Activated gamma-delta T cell treated with anti-CD3 and anti-CD28 coated beads, Interleukin-2, amount 50 U/mL, for 16 hours (primary cell): ENCODE measurements at regions not wholly inside any gene's neighbourhood (a gene's known extent, or its start where the extent isn't known, plus 50 kb on each side); places are given as distances from the start of the nearest gene placed in this dataset.
"Not testable (repeated sequence)": the region's sequence is repeated elsewhere in the genome, so short reads cannot be mapped to it uniquely, and the experiment has no call there.

Experiments
- DNase-seq: peaks from one replicate; pipeline ENCODE4 v3.0.0-alpha.2; 2020; ENCODE audit warnings: low read depth

DNA sequence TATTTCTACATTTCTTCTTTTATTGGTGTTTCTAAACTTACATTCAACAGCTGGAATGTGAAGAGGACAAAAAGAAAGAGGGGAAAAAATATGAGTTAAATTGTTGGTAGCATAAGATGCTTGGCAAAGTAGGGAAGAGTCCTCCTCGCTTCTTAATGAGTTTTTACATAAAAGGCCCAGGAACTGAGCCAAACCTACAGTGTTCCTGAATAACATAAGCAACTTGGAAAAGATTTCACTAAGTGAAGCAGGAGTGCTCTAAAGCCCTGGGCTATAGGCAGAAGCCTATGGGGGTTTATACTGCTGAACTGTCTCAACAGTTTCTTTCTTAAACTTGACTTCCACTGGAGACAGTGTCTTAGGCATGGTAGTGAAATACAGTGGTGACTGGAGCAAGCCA lies 115.0 kb upstream of the USP25 start:
- no peak for DNase-seq

DNA sequence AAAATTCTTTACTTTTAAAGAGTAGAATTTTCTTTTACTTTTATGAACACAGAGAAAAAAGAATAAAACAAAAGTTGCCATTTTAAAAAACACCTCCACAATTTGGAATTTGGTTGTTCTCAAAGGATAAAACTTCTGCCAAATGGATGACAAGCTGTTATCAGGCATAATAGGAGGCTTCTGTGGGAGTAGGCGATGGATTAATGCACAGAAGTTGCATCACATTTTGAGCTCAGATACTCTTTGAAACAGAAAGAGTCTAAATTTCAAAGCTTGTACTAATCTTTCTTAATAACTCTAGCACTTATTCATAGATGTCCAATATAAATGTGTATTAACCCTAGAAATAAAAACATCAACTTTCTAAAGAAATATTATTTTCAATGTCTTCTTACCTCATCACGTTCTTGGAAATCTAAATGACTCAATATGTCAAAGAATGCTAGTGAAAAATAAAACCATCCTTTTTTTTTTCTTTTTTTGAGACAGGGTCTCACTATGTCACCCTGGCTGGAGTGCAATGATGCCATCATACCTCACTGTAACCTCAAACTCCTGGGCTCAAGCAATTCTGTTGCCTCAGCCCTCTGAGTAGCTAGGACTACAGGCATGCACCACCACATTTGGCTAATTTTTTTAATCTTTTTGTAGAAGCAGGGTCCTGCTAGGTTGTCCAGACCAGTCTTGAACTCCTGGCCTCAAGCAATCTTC lies 112.8 kb upstream of the USP25 start:
- DNase-seq = no peak

DNA sequence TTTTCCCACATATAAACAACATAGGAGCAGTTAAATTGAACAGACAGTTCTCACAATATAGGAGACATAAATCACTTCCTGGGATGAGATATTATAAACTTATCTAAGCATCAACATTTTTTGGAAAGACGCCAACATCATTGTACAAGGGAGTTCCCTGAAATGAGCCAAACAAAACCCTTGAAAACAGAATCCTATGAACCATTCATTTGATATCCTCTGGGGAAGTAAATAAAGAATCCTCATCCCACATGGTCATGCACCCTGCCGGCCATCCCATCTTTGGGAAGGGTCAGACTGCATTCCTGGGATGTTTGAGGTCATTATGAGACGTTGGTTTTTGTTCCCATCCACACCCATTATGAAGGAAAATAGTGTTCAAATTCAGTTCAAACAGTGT lies 111.8 kb upstream of the USP25 start:
- no peak for DNase-seq

DNA sequence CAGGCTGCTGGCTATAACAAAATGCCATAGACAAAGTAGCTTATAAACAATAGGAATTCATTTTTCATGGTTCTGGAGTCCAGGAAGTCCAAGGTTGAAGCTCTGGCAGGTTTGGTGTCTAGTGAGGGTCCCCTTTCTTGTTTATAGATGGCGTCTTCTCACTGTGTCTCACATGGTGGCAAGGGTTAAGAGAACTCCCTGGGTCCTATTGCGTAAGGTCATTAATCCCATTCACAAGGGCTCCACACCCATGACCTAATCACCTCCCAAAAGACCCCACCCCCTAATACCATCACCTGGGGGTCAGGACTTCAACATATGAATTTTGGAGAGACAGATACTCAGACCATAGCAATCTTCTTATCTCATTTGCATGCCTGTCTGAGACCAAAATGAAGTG lies 108.9 kb upstream of the USP25 start:
- no peak for DNase-seq

DNA sequence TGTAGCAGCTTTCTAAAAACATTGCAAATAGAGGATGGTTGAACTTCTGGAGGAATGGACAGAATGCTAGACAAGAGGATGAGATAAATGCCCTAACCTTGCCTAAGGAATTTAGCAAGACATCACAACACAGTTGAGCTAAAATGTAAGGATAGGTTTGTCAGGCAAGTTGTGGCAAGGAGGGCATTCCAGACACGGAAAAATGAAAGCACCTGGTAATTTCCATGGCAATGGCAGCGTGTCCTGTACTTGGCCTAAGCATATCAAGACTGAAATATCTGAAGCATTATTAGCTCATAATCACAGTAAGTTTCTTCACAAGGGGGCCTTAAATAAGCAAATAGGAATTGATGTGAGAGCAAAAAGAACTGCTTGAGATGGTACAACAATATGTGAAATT lies 105.1 kb upstream of the USP25 start:
- no peak for DNase-seq

GRCh38 chr21:15625363-15625762 lies 104.4 kb upstream of the USP25 start:
- no peak for DNase-seq

- no peak for DNase-seq
These were observed 103.8 kb upstream of the USP25 start for GRCh38 chr21:15626031-15626430.

- DNase-seq = no peak
These were observed 102.8 kb upstream of the USP25 start for GRCh38 chr21:15627011-15627410.

- no peak for DNase-seq
These were observed 102.0 kb upstream of the USP25 start for GRCh38 chr21:15627823-15628222.

GRCh38 chr21:15631342-15631741 lies 98.4 kb upstream of the USP25 start:
- DNase-seq = no peak

GRCh38 chr21:15634541-15634940 lies 95.2 kb upstream of the USP25 start:
- not testable (repeated sequence) for DNase-seq

DNA sequence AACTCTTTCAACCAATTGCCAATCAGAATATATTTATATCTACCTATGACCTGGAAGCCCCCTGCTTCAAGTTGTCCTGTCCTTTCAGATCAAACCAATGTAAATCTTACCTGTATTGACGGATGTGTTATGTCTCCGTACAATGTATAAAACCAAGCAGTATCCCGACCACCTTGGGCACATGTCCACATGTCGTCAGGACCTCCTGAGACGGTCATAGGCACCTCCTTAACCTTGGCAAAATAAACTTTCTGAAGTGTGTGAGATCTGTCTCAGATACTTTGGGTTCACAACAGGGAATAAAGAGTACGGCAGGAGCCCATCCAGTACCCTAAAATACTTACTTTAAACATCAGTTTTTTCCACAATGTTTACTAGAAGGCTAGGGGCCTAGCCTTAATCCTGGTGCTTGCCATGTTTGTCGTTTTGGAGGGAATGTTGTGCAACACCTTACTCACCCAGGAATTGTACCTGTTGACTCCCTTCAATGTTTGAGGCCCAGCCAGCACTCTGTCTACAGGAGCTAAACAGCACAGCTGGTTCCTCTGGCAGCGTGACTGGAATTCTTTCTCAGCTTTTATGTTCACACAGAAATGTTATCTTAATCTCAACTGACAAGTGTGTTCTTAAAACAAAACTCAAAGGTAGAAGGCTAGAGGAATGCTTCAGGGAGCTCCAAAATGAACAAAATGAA lies 90.8 kb upstream of the USP25 start:
- no peak for DNase-seq

DNA sequence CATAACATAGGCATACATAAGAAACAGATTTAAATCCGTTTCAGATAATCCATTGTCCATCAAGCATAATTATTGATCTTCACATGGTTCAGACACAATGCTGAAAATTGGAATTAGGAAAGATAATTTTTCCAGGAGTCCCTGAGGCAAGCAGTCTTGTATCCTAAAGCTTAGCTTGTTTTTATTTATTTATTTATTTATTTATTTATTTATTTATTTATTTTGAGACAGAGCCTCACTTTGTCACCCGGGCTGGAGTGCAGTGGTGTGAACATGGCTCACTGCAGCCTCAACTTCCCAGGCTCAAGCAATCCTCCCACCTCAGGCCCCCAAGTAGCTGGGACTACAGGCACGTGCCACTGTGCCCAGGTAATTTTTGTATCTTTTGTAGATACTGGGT lies 89.7 kb upstream of the USP25 start:
- not testable (repeated sequence) for DNase-seq

- no peak for DNase-seq
These were observed 85.3 kb upstream of the USP25 start for GRCh38 chr21:15644489-15644888.

DNA sequence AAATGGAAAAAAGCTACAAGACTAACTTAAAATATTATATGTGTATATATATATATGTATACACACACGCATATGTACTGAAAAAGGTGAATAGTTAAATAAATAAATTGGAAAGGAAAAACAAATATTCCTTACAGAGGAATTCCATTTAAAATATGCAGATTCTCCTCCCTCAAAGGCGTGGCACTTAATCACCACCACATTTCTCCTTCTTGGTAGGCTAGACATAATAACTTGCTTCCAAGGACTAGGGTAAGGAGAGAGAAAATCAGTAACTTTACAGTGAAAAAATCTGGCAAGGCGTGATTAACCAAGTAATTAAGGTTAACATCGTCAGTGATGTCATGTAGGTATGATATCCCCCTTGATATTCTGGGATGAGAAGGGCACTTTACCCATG lies 84.0 kb upstream of the USP25 start:
- no peak for DNase-seq

DNA sequence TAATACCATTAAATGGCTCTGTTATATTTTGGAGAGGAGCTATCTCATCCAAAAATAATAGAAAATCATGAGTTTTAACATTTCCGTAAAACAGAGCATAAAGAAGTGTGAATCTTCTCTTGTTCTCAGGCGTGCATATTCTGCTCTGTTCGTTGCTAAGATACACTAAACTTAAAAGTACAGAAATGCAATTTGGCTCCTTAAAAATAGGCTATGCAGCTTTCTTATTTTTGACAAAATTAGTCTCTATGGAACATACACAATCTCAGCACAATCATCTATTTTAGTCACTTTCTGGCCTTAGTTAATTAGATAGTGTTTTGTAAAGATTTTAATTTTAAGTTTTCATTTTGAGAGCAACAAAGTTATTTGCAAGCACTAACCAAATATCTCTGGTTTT lies 79.0 kb upstream of the USP25 start:
- no peak for DNase-seq

GRCh38 chr21:15651172-15651571 lies 78.6 kb upstream of the USP25 start:
- DNase-seq = no peak

GRCh38 chr21:15653710-15654109 lies 76.1 kb upstream of the USP25 start:
- no peak for DNase-seq

DNA sequence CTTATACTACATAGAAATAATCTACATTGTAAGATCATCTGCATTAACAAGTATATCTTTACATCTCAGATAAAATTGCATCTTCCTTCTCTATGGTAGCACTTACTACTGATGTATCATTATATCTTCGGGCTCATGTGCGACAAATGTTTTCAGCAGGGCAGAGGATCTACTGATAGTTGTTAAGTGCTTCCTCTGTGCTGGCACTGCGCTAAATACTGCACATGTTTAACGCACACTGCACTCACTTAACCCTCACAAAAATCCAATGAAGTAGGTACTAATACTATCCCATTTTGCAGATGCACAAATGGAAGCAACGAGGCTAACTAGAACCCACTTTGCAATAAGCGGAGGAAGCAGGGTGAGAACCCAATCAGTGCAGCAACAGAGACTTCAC lies 75.6 kb upstream of the USP25 start:
- DNase-seq = no peak

DNA sequence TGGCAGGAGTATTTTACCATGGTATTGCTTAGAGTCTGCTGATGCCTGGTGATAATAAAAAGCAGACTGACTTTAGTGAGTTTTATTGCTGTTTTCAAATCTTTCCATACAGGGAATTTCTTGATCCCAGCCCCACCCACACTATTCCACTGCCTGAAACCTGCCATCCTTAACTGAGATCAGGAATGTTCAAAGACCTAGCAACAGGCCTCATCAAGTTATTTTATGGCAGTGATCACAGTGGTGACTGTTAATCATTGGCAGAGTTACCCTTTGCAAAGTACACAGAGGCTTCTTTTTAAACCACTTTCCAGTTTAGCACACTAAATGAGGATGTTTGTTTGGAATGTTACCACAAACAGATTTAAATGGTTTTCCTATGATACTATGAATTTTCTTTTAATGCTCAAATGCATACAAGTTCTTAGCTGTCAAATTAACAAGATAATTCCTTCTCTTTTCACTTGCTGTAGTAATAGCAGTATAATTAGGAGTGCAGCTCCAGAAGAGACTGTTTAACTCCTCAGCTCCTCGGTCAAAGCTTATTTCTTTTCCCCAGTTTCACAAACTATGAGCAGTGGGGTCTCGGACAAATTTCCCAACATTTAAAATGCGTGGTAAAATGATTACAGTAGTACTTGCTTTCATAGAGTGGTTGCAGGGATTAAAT lies 69.9 kb upstream of the USP25 start:
- no peak for DNase-seq

DNA sequence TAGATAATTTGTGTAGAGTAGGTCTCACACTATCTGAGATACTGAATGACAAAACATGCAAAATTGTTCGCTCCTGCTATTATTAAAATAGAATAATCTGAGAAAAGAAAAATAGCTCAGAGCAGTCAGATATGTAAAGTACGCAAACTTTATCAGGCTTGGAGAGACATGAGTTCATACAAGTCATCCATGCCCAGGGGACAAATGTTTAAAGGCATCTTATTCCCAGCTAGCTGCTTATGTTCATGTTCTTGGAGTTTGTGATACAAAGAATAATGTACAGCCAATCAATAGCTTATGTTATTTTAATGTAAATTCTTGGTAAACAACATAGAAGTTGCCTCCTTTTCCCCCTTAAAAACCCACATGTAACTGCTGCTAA lies 69.4 kb upstream of the USP25 start:
- no peak for DNase-seq

DNA sequence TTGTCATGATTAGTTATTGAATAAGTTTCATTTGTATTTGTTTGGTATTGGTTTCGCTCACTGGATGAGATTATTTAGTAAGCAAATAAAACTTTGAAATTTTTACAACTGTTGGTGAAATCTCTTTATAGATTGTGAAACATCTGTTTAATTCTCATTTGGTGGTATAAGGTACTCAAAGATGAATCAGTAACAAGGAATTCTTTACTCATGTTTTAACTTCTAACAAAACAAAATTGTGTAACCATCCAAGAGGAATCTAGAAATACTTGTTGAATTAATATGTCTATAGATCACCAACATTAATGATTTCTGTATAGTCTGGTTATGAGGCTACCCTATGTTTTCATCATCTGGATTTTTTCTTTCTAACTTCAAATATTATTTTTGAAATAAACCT lies 62.8 kb upstream of the USP25 start:
- no peak for DNase-seq

DNA sequence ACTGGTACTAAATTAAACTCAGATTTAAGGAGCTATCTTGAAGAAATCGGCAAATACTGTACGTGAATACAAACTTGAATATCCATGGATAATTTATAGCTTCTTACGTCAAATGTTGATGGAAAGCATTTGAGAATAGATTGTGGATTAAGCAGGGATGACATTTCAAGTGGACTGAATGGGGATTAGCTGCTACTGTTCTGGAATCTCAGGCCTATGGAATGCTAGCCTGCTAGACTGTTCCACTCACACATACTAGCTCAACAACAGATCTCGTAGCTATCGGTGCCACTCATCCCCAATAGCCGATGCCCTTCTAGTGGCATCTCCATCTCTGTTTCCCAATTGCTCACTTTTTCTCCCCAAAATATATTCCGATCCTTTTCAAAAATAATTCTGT lies 62.0 kb upstream of the USP25 start:
- DNase-seq = no peak

GRCh38 chr21:15669247-15669646 lies 60.5 kb upstream of the USP25 start:
- no peak for DNase-seq
